ENCODE measurements at regions not wholly inside any gene's neighbourhood (a gene's known extent, or its start where the extent isn't known, plus 50 kb on each side); places are given as distances from the start of the nearest gene placed in this dataset.

DNA sequence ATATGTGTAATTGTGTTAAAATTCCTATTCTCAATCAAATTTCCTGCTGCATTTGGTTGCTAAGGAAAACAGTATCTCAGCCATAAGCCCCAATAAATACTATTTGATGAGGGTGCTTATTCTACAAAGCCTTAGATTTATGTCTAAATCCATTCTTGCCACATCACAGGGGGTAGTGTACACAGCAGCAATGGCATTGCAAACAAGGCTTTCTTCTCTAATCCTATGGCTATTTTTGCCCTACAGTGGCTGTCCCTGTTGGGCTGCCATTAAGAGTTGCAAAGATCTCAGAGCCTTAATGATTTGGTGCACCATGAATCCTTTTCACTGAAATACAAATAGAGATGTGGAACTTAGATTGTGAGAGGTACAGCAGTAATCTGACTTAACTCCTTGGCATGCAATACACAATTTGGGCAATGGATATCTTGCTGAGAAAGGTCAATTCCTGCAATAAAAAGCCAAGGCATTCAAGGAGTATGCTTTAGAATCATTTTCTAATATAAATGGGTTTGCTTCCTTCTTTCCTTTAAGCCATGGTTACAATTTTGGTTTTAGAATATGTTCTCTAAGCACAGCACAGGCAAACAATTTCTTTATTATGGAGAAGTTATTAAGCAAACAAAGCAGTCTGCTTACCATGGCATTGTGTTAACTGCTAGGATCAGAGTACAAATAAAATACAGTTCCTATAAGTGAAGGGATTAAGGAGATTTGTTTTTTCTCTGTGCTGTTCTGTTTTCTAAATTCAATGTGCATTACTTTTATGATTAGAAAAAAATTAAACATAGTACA, 69.8 kb upstream of the CD302 start:
- Histone ChIP-seq H3K4ac (ENCODE audit: low read depth, low read length) (no peak overlapping the region), H3K27ac (ENCODE audit: low read depth, low read length) (no peak overlapping the region)
- no peak for DNase-seq

DNA sequence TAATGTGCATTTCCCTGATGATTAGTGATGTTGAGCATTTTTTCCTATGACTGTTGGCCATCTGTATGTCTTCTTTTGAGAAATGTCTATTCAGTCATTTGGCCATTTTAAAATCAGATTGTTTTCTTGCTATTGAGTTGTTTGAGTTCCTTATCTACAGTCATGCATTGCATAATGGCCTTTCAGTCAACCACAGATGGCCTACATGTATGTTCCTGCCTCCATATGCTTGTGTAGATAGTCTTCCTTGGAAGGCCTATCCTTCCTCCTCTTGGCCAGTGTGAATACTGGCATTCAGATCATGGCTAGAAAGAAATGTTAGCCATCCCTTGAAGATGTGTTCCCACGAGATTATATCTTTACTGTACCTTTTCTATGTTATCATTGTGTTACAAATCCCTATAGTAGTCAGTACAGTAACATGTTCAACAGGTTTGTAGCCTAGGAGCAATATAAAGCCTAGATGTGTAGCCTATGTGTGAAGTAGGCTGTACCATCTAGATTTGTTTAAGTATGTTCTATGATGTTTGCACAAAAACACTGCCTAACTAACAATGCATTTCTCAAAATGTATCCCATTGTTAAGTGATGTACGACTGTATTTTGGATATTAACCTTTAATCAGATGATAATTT, 65.6 kb upstream of the CD302 start:
- Histone ChIP-seq H3K79me2 (ENCODE audit: control insufficient read depth, insufficient read depth, low read length) (no peaks in the 10 kb centered on the region), H3K27ac (ENCODE audit: low read depth, low read length) (no peak overlapping the region), H2BK15ac (replicated peaks; ENCODE audit: low read depth) (no peak overlapping the region), H4K8ac (ENCODE audit: low read depth, low read length) (no peak overlapping the region), H3K56ac (ENCODE audit: low read length) (no peak overlapping the region), H3K27me3 (ENCODE audit: insufficient read depth, low read length, poor library complexity) (no peaks in the 10 kb centered on the region), H3K4ac (ENCODE audit: low read depth, low read length) (no peak overlapping the region), H4K5ac (ENCODE audit: low read length) (no peak overlapping the region), H3K36me3 (ENCODE audit: control insufficient read depth, insufficient read depth, low read length) (no peaks in the 10 kb centered on the region), H3K79me1 (ENCODE audit: low read length) (no peaks in the 10 kb centered on the region), H3K4me1 (ENCODE audit: control insufficient read depth, low read depth, low read length) (no peaks in the 10 kb centered on the region), H3K18ac (ENCODE audit: low read length) (no peak overlapping the region), H3K4me3 (ENCODE audit: low read length) (no peak overlapping the region), H3K9ac (ENCODE audit: low read length) (no peak overlapping the region), H2AK5ac (ENCODE audit: low read length) (no peak overlapping the region), H2BK120ac (ENCODE audit: low read depth, low read length) (no peak overlapping the region), H3K4me2 (ENCODE audit: low read length) (no peak overlapping the region), H3K23ac (ENCODE audit: low read length) (no peak overlapping the region), H2BK5ac (ENCODE audit: low read length) (no peak overlapping the region)
- no peak for DNase-seq
- WGBS (ENCODE audit: extremely low coverage, insufficient coverage, low lambda C conversion rate): no CpG with 5 or more reads among the region's 2 CpGs

More for the DNA sequence above, 69.8 kb upstream of the CD302 start:
- Histone ChIP-seq H3K4me2 (ENCODE audit: low read length) (no peak overlapping the region), H3K27me3 (ENCODE audit: insufficient read depth, low read length, poor library complexity) (no peaks in the 10 kb centered on the region), H3K4me1 (ENCODE audit: control insufficient read depth, low read depth, low read length) (no peaks in the 10 kb centered on the region), H3K79me2 (ENCODE audit: control insufficient read depth, insufficient read depth, low read length) (no peaks in the 10 kb centered on the region), H2AK5ac (ENCODE audit: low read length) (no peak overlapping the region), H3K79me1 (ENCODE audit: low read length) (no peaks in the 10 kb centered on the region), H2BK120ac (ENCODE audit: low read depth, low read length) (no peak overlapping the region), H3K4me3 (ENCODE audit: low read length) (no peak overlapping the region), H2BK5ac (ENCODE audit: low read length) (no peak overlapping the region), H3K23ac (ENCODE audit: low read length) (no peak overlapping the region), H4K8ac (ENCODE audit: low read depth, low read length) (no peak overlapping the region), H4K5ac (ENCODE audit: low read length) (no peak overlapping the region), H3K9ac (ENCODE audit: low read length) (no peak overlapping the region), H3K18ac (ENCODE audit: low read length) (no peak overlapping the region), H2BK15ac (replicated peaks; ENCODE audit: low read depth) (no peak overlapping the region), H3K56ac (ENCODE audit: low read length) (no peak overlapping the region), H3K36me3 (ENCODE audit: control insufficient read depth, insufficient read depth, low read length) (no peaks in the 10 kb centered on the region)

GRCh38 chr2:159860581-159861310, 62.7 kb upstream of the CD302 start:
- no peak overlapping the region for H3K56ac ChIP-seq (ENCODE audit: low read length)
- H3K4me3 ChIP-seq (ENCODE audit: low read length): no peak overlapping the region
- H3K4me1 ChIP-seq (ENCODE audit: control insufficient read depth, low read depth, low read length): no peaks in the 10 kb centered on the region
- no peak overlapping the region for H3K9ac ChIP-seq (ENCODE audit: low read length)
- H2AK5ac ChIP-seq (ENCODE audit: low read length): no peak overlapping the region
- DNase-seq: no peak
- no peak overlapping the region for H3K23ac ChIP-seq (ENCODE audit: low read length)
- H2BK15ac ChIP-seq (replicated peaks; ENCODE audit: low read depth): no peak overlapping the region
- H3K79me1 ChIP-seq (ENCODE audit: low read length): no peaks in the 10 kb centered on the region
- WGBS (ENCODE audit: extremely low coverage, insufficient coverage, low lambda C conversion rate): no CpG with 5 or more reads among the region's 4 CpGs
- no peak overlapping the region for H2BK120ac ChIP-seq (ENCODE audit: low read depth, low read length)
- H3K27ac ChIP-seq (ENCODE audit: low read depth, low read length): no peak overlapping the region
- no peaks in the 10 kb centered on the region for H3K27me3 ChIP-seq (ENCODE audit: insufficient read depth, low read length, poor library complexity)
- H3K4ac ChIP-seq (ENCODE audit: low read depth, low read length): no peak overlapping the region
- H3K18ac ChIP-seq (ENCODE audit: low read length): no peak overlapping the region
- H3K4me2 ChIP-seq (ENCODE audit: low read length): no peak overlapping the region
- H3K79me2 ChIP-seq (ENCODE audit: control insufficient read depth, insufficient read depth, low read length): no peaks in the 10 kb centered on the region
- no peak overlapping the region for H4K5ac ChIP-seq (ENCODE audit: low read length)
- H2BK5ac ChIP-seq (ENCODE audit: low read length): no peak overlapping the region
- no peak overlapping the region for H4K8ac ChIP-seq (ENCODE audit: low read depth, low read length)
- H3K36me3 ChIP-seq (ENCODE audit: control insufficient read depth, insufficient read depth, low read length): no peaks in the 10 kb centered on the region

DNA sequence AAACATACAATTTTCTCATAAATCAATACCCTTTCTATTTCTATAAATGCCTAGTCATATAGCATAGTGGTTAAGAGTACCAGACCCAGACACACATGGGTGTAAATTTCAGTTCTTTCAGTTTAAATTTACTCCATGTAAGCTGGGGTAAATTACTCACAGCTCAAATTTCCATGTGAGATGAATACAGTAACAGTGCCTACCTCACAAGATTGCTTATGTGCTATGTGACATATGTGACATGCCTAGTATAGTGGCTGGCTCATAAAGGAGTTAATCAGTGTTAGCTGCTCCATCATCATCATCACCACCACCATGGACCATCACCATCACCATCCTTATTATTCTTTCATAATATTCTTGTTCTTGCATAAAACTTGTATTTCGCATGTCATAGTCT, 61.6 kb upstream of the CD302 start:
- Histone ChIP-seq H2BK120ac (ENCODE audit: low read depth, low read length) (no peak overlapping the region), H3K27ac (ENCODE audit: low read depth, low read length) (no peak overlapping the region), H3K56ac (ENCODE audit: low read length) (no peak overlapping the region), H3K9ac (ENCODE audit: low read length) (no peak overlapping the region), H2BK5ac (ENCODE audit: low read length) (no peak overlapping the region), H3K36me3 (ENCODE audit: control insufficient read depth, insufficient read depth, low read length) (no peaks in the 10 kb centered on the region), H3K79me1 (ENCODE audit: low read length) (no peaks in the 10 kb centered on the region), H3K79me2 (ENCODE audit: control insufficient read depth, insufficient read depth, low read length) (no peaks in the 10 kb centered on the region), H3K4me1 (ENCODE audit: control insufficient read depth, low read depth, low read length) (no peaks in the 10 kb centered on the region), H4K5ac (ENCODE audit: low read length) (no peak overlapping the region), H3K23ac (ENCODE audit: low read length) (no peak overlapping the region), H3K27me3 (ENCODE audit: insufficient read depth, low read length, poor library complexity) (no peaks in the 10 kb centered on the region), H3K4me3 (ENCODE audit: low read length) (no peak overlapping the region), H2BK15ac (replicated peaks; ENCODE audit: low read depth) (no peak overlapping the region), H3K18ac (ENCODE audit: low read length) (no peak overlapping the region), H4K8ac (ENCODE audit: low read depth, low read length) (no peak overlapping the region), H3K4ac (ENCODE audit: low read depth, low read length) (no peak overlapping the region), H2AK5ac (ENCODE audit: low read length) (no peak overlapping the region), H3K4me2 (ENCODE audit: low read length) (no peak overlapping the region)
- DNase-seq: no peak
- no CpG with 5 or more reads among the region's 1 CpG for WGBS (ENCODE audit: extremely low coverage, insufficient coverage, low lambda C conversion rate)

DNA sequence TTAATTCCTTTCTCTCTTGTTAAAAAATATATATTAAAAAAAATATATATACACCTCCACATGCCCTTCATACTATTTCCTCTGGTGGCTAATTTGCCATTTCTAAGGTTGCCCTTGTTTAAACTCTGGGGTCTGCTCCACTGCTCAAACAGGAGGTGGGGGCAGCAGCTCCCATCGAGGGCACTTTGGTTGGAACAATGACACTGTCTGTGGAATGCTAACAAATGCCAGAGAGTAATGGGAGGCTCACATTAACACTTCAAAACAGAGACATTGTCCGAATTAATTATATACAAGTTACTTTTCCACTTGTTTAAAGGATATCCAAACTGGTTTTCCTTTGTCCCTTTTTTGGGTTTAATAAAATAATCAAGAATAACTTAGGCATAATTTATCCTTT, 58.8 kb upstream of the CD302 start:
- WGBS (ENCODE audit: extremely low coverage, insufficient coverage, low lambda C conversion rate): no CpG with 5 or more reads among the region's 2 CpGs
- H4K5ac ChIP-seq (ENCODE audit: low read length): no peak overlapping the region
- H3K4me1 ChIP-seq (ENCODE audit: control insufficient read depth, low read depth, low read length): no peaks in the 10 kb centered on the region
- H2AK5ac ChIP-seq (ENCODE audit: low read length): no peak overlapping the region
- H3K56ac ChIP-seq (ENCODE audit: low read length): no peak overlapping the region
- no peak overlapping the region for H2BK5ac ChIP-seq (ENCODE audit: low read length)
- no peak overlapping the region for H3K27ac ChIP-seq (ENCODE audit: low read depth, low read length)
- no peak overlapping the region for H2BK15ac ChIP-seq (replicated peaks; ENCODE audit: low read depth)
- no peak overlapping the region for H4K8ac ChIP-seq (ENCODE audit: low read depth, low read length)
- H2BK120ac ChIP-seq (ENCODE audit: low read depth, low read length): no peak overlapping the region
- no peak overlapping the region for H3K9ac ChIP-seq (ENCODE audit: low read length)
- H3K79me2 ChIP-seq (ENCODE audit: control insufficient read depth, insufficient read depth, low read length): no peaks in the 10 kb centered on the region
- H3K18ac ChIP-seq (ENCODE audit: low read length): no peak overlapping the region
- peak; percentile 34 for DNase-seq
- no peak overlapping the region for H3K4ac ChIP-seq (ENCODE audit: low read depth, low read length)
- H3K4me3 ChIP-seq (ENCODE audit: low read length): no peak overlapping the region
- H3K79me1 ChIP-seq (ENCODE audit: low read length): no peaks in the 10 kb centered on the region
- H3K4me2 ChIP-seq (ENCODE audit: low read length): no peak overlapping the region
- no peaks in the 10 kb centered on the region for H3K36me3 ChIP-seq (ENCODE audit: control insufficient read depth, insufficient read depth, low read length)
- H3K27me3 ChIP-seq (ENCODE audit: insufficient read depth, low read length, poor library complexity): no peaks in the 10 kb centered on the region
- H3K23ac ChIP-seq (ENCODE audit: low read length): no peak overlapping the region
